GM12873 (cell line): ENCODE measurements at regions not wholly inside any gene's neighbourhood (a gene's known extent, or its start where the extent isn't known, plus 50 kb on each side); places are given as distances from the start of the nearest gene placed in this dataset.

ENCODE experiments used
- TF ChIP-seq, protein P1 (sequence below): IDR thresholded peaks from 2 replicates; pipeline ENCODE4 v1.5.1; 2012; ENCODE audit warnings: low read depth, mild to moderate bottlenecking, moderate library complexity, low read length, control low read depth; ENCODE audit not compliant: insufficient read depth; ENCODE audit errors: missing control alignments

DNA sequence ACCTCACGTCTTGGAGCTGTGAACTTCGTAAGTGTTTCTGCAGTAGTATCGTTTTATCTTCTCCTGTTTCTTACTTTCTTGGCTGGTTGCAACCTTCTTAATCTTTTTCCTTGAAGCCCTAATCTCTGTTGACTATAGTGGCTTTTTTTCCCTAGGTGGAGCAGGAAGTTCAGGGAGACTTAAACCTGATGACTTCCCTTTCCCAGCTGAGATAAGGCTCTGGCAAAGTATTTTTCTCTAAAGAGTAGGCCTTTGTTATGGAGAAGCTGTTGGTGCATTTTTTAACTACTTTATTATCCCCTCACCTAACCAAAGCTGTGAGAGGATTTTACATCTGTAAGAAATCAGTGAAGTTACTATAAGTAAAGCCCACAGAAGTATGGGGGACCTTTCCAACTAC is 723.1 kb upstream of the RIOK2 start:
- TF ChIP-seq, protein P1, sequence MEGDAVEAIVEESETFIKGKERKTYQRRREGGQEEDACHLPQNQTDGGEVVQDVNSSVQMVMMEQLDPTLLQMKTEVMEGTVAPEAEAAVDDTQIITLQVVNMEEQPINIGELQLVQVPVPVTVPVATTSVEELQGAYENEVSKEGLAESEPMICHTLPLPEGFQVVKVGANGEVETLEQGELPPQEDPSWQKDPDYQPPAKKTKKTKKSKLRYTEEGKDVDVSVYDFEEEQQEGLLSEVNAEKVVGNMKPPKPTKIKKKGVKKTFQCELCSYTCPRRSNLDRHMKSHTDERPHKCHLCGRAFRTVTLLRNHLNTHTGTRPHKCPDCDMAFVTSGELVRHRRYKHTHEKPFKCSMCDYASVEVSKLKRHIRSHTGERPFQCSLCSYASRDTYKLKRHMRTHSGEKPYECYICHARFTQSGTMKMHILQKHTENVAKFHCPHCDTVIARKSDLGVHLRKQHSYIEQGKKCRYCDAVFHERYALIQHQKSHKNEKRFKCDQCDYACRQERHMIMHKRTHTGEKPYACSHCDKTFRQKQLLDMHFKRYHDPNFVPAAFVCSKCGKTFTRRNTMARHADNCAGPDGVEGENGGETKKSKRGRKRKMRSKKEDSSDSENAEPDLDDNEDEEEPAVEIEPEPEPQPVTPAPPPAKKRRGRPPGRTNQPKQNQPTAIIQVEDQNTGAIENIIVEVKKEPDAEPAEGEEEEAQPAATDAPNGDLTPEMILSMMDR = no peak

DNA sequence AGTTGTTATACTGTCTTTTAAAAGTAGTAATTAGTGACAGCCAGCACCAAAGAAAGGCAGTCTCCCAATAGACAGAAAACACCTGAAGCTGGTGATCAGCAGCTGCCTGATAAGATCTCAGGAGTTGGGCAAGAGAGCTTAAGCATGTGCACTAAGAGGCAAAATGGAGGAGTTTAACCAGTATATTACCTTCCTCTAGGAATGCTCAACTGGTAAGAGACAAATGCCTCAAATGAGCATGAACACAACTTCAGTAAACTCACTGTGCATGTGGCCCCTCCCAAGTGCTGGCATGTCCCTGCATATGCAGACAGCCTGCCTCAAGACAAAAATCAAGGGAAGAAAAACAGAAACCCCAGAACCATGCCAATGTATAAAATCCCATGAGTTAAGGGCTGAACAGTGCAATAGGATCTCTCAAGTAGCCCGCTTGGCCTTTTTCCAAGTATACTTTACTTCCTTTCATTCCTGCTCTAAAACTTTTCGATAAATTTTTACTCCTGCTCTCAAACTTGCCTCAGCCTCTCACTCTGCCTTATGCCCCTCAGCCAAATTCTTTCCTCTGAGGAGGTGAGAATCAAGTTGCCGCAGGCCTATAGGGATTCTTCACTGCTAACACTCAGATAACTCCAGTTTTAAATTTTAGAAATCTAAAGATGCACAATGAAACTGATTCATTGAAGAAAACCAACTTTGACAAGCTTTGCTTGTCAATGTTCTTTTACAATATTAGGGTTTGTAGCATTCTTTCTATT is 724.8 kb upstream of the RIOK2 start:
- TF ChIP-seq, protein P1 = no peak

DNA sequence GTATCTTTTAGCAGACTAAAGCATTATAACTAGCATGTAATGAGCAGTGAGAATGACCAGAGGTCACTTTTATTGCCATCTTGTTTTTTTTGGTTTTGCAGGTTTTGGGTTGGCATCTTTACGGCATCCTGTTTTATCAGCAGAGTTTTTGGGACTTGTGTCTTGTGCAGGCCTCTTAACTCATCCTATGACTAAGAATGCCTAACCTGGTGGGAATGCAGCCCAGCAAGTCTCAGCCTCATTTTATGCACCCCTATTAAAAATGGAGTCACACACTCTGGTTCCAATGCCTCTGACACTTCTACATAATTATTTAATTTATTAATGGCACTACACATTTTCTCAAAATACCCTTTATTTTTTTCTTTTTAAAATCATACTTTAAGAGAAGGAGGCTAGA is 726.5 kb upstream of the RIOK2 start:
- TF ChIP-seq, protein P1 = no peak

DNA sequence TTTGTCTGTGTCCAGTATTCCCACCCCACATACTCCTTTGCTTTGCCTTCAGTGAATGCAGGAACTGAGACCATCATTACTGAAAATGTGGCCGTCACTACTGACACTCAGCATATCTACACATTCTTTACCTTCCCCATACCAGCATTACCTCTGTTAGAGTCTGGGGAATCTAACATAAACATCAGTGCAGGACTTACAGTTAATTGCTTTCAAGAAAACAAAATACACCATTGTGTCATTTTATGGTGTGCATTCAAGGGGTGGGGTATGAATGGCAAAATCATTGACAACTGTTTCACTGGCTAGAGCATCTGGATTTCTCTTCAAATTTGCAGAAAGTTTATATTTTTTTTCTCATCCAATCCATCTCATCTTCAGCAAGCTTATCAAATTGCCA is 731.4 kb upstream of the RIOK2 start:
- TF ChIP-seq, protein P1 = no peak

DNA sequence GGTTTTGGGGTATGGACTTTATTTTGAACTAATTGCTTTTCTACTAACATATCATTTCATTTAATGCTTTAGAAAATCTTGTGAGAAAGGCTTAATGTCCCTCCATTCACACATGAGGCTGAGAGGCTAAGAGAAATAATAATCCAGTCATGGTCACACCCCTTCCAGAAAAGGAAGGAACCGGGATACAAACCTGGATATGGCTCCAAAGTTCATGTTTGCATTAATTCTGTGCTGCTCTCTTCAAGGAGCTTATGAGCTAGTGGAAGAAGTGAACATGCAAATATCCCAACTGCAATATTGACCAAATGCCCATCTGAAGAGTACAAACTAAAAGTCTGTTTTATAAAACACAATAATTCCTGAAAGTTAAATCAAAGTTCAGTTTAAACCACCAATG is 732.1 kb upstream of the RIOK2 start:
- TF ChIP-seq, protein P1 = no peak

DNA sequence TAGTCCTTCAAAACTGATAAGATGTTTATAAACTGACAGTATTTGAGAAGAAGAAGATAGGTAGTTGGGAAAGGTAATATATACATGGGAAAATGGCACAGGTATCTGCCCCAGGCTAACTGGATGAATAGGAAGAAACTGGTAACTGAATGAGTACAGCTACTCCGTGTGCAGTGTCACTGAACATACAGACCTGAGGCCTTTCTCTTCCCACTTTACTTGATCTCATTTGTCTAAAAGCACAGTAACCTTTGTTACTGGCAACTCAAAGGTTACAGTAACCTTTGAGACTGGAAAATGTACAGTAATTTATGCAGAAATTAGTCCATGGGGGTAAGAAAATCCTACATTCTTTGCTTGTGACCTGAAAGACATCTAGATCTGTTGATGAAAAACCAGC is 735.0 kb upstream of the RIOK2 start:
- TF ChIP-seq, protein P1 = no peak

DNA sequence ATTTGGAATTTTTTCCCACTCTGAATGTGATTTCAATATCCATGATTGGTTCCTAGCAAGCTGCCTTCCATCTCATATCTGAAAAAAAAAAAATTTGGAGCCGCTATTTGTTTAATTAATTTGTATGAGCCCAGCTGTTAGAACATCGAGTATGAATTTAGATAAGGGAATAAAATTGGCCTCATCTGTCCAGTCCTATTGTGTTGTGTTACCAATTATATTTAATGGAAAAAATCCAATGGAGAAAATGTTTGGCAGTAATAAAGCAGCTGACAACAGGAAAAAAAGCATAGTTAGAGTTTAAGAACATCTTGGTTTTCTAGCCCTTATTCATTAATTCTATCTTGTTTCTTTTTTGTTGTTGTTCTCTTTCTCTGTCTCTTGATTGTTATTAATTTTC is 735.6 kb upstream of the RIOK2 start:
- TF ChIP-seq, protein P1 = no peak
